DMS 273 (cell line): ENCODE measurements at regions not wholly inside any gene's neighbourhood (a gene's known extent, or its start where the extent isn't known, plus 50 kb on each side); places are given as distances from the start of the nearest gene placed in this dataset.
"Not testable (repeated sequence)": the region's sequence is repeated elsewhere in the genome, so short reads cannot be mapped to it uniquely, and the experiment has no call there.

Source experiments
- DNase-seq: peaks from one replicate; lab custom pipeline; 2025; ENCODE audit not compliant: unreplicated experiment; lab: John Stamatoyannopoulos, UW

GRCh38 chr2:111463956-111464355 lies 343.2 kb downstream of the BCL2L11 start:
- not testable (repeated sequence) for DNase-seq

- DNase-seq, result not testable (repeated sequence)
Measured at GRCh38 chr2:111464367-111464766, 343.7 kb downstream of the BCL2L11 start.

- not testable (repeated sequence) for DNase-seq
Measured at GRCh38 chr2:111465521-111465920, 344.8 kb downstream of the BCL2L11 start.

- DNase-seq, result not testable (repeated sequence)
Measured at GRCh38 chr2:111466744-111467143, 346.0 kb downstream of the BCL2L11 start.

GRCh38 chr2:111470924-111471323 lies 350.2 kb downstream of the BCL2L11 start:
- DNase-seq, result not testable (repeated sequence)

GRCh38 chr2:111471791-111472530 lies 351.2 kb downstream of the BCL2L11 start:
- DNase-seq, result not testable (repeated sequence)

- not testable (repeated sequence) for DNase-seq
Measured at GRCh38 chr2:111472844-111473403, 352.2 kb downstream of the BCL2L11 start.

GRCh38 chr2:111473522-111473921 lies 352.8 kb downstream of the BCL2L11 start:
- DNase-seq, result not testable (repeated sequence)

- not testable (repeated sequence) for DNase-seq
Measured at GRCh38 chr2:111474198-111474705, 353.5 kb downstream of the BCL2L11 start.

GRCh38 chr2:111478335-111478734 lies 357.6 kb downstream of the BCL2L11 start:
- not testable (repeated sequence) for DNase-seq

GRCh38 chr2:111478871-111479318 lies 358.2 kb downstream of the BCL2L11 start:
- DNase-seq, result not testable (repeated sequence)

GRCh38 chr2:111480016-111480625 lies 359.4 kb downstream of the BCL2L11 start:
- DNase-seq, result not testable (repeated sequence)

- not testable (repeated sequence) for DNase-seq
Measured at GRCh38 chr2:111480633-111481032, 359.9 kb downstream of the BCL2L11 start.

- DNase-seq, result not testable (repeated sequence)
Measured at GRCh38 chr2:111481219-111481618, 360.5 kb downstream of the BCL2L11 start.

- DNase-seq, result not testable (repeated sequence)
Measured at GRCh38 chr2:111482987-111483679, 362.4 kb downstream of the BCL2L11 start.

GRCh38 chr2:111484097-111484496 lies 363.4 kb downstream of the BCL2L11 start:
- DNase-seq, result not testable (repeated sequence)

- not testable (repeated sequence) for DNase-seq
Measured at GRCh38 chr2:111485895-111486294, 365.2 kb downstream of the BCL2L11 start.

GRCh38 chr2:111488451-111488850 lies 367.7 kb downstream of the BCL2L11 start:
- not testable (repeated sequence) for DNase-seq

- not testable (repeated sequence) for DNase-seq
Measured at GRCh38 chr2:111489460-111489859, 368.7 kb downstream of the BCL2L11 start.

- DNase-seq, result not testable (repeated sequence)
Measured at GRCh38 chr2:111491181-111491580, 370.5 kb downstream of the BCL2L11 start.

GRCh38 chr2:111491614-111492013 lies 370.9 kb downstream of the BCL2L11 start:
- DNase-seq, result not testable (repeated sequence)
